HEK293T (cell line): ENCODE measurements at regions not wholly inside any gene's neighbourhood (a gene's known extent, or its start where the extent isn't known, plus 50 kb on each side); places are given as distances from the start of the nearest gene placed in this dataset.

Experiments used
- FOXM1 ChIP-seq: fragments of 450-650 bp; IDR thresholded peaks from 2 replicates; pipeline ENCODE4 v1.6.1; 2017; ENCODE audit warnings: mild to moderate bottlenecking, borderline replicate concordance
- HDGF ChIP-seq: fragments of 450-650 bp; IDR thresholded peaks from 2 replicates; pipeline ENCODE4 v1.6.1; 2017; ENCODE audit warnings: antibody characterized with exemption, borderline replicate concordance
- L3MBTL2 ChIP-seq: fragments of 450-650 bp; conservative IDR thresholded peaks from 2 replicates; pipeline ENCODE4 v1.6.1; 2016; ENCODE audit warnings: mild to moderate bottlenecking
- SUZ12 ChIP-seq: fragments of 450-650 bp; IDR thresholded peaks from 2 replicates; pipeline ENCODE4 v1.6.1; 2016; ENCODE audit warnings: mild to moderate bottlenecking
- TARDBP ChIP-seq: fragments of 450-650 bp; IDR thresholded peaks from 2 replicates; pipeline ENCODE4 v1.6.1; 2016

DNA sequence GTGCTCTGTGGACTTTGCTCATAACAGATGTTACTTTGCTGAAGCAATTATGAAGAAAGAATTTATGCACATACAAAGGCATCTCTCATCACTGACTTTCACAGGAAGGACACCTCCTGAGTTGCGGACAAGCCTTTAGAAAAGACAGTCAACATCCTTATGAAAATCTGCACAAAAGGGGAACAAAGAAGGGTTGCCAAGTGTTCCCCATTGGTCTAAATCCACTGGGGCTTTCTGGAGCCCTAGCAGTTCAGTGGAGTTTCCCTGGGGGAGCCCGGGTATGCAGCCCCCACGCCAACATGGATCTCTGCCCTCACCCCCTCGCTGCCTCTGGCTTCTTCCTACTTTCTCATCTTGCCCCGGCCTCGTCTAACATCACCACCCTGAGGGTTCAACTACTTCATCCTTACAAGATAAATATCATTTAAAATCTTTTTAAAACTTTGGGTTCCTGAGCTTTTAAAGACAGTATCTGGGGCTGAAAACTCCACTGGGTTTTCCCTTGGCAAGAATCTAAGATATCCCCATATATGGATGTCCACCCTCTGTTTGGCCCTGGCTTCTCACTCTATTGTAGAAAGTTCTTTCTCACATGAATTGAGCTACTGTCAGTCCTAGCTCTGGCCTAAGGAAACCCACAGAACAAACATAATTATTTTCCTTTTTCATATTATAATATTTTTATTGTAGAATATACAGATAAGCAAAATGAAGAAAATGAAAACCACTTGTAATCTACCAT, 207.9 kb upstream of the RGMA start:
- TF ChIP-seq SUZ12 (no peak), FOXM1 (no peak), HDGF (no peak), L3MBTL2 (no peak), TARDBP (no peak)
